SK-N-MC (cell line): ENCODE measurements at regions not wholly inside any gene's neighbourhood (a gene's known extent, or its start where the extent isn't known, plus 50 kb on each side); places are given as distances from the start of the nearest gene placed in this dataset.

Experiments used
- EZH2 ChIP-seq: fragments of 200-600 bp; sonication (generic); IDR thresholded peaks from one replicate; pipeline ENCODE4 v1.6.1; 2017; ENCODE audit warnings: antibody characterized with exemption
- POLR2AphosphoS5 ChIP-seq: IDR thresholded peaks from 2 replicates; pipeline ENCODE4 v1.6.1; 2012; ENCODE audit warnings: mild to moderate bottlenecking, low read depth, low read length, borderline replicate concordance

DNA sequence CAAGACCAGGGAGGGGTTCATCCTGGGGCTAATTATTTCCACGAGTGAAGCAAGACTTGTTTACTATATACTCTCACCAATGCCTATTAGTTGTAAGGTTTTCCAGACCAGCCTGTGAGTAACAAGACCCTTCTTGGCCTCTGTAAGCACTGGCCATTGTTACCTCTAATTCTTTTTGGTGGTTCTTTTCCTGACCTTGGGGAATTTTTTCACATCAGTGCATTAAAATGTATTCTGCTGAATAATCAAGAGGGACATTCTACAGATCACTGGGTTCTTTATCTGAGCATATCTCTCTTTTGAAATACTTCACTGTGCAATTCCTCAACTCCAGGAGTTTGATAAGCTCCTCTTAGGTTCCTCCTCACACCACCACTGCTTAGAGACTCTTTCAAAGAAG lies 909.9 kb upstream of the ACVR2A start:
- TF ChIP-seq EZH2 (no peak), POLR2AphosphoS5 (no peak)
